NT2/D1 (cell line): ENCODE measurements at regions not wholly inside any gene's neighbourhood (a gene's known extent, or its start where the extent isn't known, plus 50 kb on each side); places are given as distances from the start of the nearest gene placed in this dataset.

Experiments
- YY1 ChIP-seq: IDR thresholded peaks from 2 replicates; pipeline ENCODE4 v1.6.1; 2011; ENCODE audit not compliant: insufficient read length, insufficient read depth
- ZNF274 ChIP-seq: IDR thresholded peaks from 2 replicates; pipeline ENCODE4 v1.6.1; 2011; ENCODE audit warnings: mild to moderate bottlenecking, low read depth, low read length

- TF ChIP-seq YY1, result no peak
- no peak for TF ChIP-seq ZNF274
Observed at GRCh38 chr15:37756407-37756806, 178.0 kb upstream of the TMCO5A start.
